GM13977 (cell line): ENCODE measurements at regions not wholly inside any gene's neighbourhood (a gene's known extent, or its start where the extent isn't known, plus 50 kb on each side); places are given as distances from the start of the nearest gene placed in this dataset.

Source experiments
- DNase-seq: peaks from one replicate; pipeline ENCODE4 v3.0.0; 2012; ENCODE audit warnings: low spot score
- in situ Hi-C: fragments of 300-500 bp; cut with MboI; formaldehyde crosslinking; loops from one replicate; pipeline ENCODE4 v1.12.0; 2022; ENCODE audit warnings: low sequenced_read_pairs, low pct_unique_long_range_greater_than_20kb, mixed read lengths, inconsistent platforms; ENCODE audit not compliant: unreplicated experiment
- TF ChIP-seq, protein P1 (sequence below): IDR thresholded peaks from 2 replicates; pipeline ENCODE4 v1.5.1; 2012; ENCODE audit warnings: mild to moderate bottlenecking, control low read depth; ENCODE audit not compliant: insufficient read depth; ENCODE audit errors: extremely low read depth, missing control alignments

DNA sequence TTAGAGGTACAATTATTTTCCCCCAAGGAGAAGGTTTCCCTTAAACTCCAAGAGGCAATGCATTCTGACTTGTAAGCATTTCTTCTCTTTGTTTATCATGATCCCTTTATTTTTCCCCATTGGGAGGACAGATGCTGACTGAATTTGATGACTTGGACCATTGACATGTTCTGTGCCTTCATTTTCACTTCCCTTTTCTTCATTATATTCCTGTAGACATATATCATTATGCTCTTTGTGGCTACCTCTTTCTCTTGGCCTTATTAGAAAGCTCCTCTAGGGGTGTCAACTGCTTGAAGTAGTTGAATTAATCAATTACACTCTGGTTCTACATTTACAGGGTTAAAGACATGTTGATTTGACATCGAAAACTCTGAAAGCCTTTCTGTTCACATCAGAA is 330.0 kb upstream of the DCC start:
- DNase-seq: no peak
- TF ChIP-seq, protein P1, sequence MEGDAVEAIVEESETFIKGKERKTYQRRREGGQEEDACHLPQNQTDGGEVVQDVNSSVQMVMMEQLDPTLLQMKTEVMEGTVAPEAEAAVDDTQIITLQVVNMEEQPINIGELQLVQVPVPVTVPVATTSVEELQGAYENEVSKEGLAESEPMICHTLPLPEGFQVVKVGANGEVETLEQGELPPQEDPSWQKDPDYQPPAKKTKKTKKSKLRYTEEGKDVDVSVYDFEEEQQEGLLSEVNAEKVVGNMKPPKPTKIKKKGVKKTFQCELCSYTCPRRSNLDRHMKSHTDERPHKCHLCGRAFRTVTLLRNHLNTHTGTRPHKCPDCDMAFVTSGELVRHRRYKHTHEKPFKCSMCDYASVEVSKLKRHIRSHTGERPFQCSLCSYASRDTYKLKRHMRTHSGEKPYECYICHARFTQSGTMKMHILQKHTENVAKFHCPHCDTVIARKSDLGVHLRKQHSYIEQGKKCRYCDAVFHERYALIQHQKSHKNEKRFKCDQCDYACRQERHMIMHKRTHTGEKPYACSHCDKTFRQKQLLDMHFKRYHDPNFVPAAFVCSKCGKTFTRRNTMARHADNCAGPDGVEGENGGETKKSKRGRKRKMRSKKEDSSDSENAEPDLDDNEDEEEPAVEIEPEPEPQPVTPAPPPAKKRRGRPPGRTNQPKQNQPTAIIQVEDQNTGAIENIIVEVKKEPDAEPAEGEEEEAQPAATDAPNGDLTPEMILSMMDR: no peak
- in situ Hi-C loops: no loop called here

DNA sequence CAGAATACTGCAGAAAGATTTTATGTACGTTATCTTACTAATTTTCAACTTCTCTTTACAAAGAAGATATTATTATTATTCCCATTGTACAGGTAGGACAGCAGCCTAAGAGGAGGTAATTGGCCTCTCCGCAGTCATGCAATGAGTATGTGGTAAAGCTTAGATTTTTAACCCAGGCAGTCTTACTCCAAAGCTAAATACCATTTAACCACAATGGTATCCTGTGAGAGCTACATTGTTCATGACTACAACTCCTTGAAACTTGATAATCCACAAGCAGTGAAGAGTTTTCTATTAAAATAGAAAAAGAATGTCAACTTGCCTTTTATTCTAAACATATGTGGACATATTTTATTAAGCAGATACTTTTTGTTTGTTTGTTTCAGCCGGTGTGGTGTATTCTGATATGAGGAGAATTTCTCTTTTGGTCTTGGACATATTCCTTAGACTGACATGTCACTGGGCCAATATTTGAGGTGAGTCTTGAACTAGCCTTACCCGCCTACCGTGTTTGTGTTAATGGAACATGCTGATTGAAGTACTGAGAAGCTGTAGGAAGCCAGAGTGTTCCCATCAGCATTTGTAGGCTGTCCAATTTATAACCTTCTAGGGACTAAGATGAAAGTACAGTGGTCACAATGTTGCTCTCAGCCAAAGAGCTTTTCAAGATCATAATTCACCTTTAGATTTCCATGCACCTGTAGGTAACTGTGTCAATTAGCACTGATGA is 293.9 kb upstream of the DCC start:
- in situ Hi-C loops: no loop called here
- DNase-seq: no peak

DNA sequence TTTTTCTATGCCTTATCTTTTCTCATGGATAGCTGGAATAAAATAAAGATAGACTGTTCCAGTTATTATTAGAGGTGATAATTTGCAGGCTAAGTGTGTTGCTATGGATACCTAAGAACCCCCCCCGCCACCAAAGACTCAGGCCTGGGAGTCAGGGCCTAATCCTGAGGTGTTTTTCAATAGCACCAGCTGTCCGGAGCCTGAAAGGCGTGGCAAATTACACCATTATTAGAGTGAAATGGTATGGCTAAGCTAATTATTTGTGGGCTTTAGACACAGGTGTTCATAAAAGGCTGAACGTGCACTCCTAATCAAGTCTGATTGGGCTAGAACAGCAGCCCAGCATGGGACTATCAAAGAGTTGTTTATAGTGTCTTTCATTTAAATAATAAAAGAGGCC is 293.2 kb upstream of the DCC start:
- TF ChIP-seq, protein P1: no peak
- in situ Hi-C loops: no loop called here
- no peak for DNase-seq

More for the DNA sequence above, 293.9 kb upstream of the DCC start:
- TF ChIP-seq, protein P1: no peak

DNA sequence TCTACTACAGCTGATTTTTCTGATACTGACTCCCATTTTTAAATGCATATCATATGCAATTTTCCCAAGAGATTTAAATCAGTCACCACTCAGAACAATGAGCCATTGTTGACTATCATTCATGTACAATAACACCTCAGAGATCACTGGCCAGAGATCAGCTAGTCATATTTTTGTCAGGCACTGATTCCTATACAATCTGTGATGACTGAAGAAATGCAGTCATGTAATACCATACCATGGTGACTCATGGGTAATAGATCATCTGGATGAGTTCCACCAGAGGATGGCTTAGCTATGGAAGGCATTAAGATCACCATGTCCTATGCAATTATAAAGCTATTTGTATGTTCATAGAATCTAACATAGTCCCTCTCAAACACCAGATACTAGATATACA is 285.7 kb upstream of the DCC start:
- TF ChIP-seq, protein P1: no peak
- in situ Hi-C loops: no loop called here
- no peak for DNase-seq

- DNase-seq: no peak
- in situ Hi-C loops: no loop called here
- TF ChIP-seq, protein P1: no peak
Observed at GRCh38 chr18:52060607-52061304, 279.2 kb upstream of the DCC start.

GRCh38 chr18:52063923-52064322 is 276.1 kb upstream of the DCC start:
- no peak for DNase-seq
- in situ Hi-C loops: no loop called here
- TF ChIP-seq, protein P1: no peak
